GM18511 (cell line): ENCODE measurements at regions not wholly inside any gene's neighbourhood (a gene's known extent, or its start where the extent isn't known, plus 50 kb on each side); places are given as distances from the start of the nearest gene placed in this dataset.

Experiments
- ATAC-seq: cut with Tn5 transposase; IDR thresholded peaks from one replicate; pipeline ENCODE4 v1.9.1; 2021; ENCODE audit warnings: mild to moderate bottlenecking, moderate library complexity; ENCODE audit not compliant: unreplicated experiment

DNA sequence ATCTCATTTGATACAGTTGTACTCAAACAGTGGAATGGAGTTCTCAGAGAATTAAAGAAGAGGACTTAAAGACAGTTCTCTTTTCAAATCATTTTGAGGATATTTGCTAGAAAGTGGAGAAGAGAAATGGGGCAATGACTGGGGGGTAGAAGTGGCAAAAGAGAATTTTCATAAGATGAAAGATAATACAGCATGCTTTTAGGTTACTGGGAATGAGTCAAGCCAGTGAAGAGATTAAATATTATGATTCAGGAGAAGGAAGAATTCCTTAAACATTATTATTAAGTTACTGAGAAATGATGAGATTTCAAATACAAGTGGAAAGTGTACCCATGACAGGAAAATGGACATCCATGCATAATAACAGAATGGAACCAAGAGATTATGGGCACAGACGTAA is 219.0 kb upstream of the DKK2 start:
- ATAC-seq: no peak

DNA sequence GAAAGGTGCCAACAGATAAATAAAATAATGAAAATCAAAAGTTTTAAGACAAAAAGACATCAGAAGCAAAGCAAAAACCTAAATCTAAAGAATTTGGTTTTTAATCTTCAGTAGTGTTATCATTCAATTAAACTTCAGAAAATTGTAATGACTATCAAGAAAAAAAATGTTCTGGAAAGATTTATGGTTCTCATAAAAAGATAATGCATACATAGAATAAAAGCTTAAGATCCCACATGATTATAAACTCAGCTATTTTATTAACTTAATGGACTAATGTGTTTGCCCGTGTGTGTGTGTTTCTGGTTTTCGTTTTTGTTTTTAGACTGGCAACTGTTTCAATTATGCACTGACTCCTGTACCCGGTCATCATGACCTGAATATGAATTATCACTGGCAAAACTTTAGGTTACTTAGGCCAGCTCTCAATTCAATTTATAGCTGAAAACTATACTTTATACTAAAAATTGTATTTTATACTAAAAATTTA is 217.5 kb upstream of the DKK2 start:
- no peak for ATAC-seq

DNA sequence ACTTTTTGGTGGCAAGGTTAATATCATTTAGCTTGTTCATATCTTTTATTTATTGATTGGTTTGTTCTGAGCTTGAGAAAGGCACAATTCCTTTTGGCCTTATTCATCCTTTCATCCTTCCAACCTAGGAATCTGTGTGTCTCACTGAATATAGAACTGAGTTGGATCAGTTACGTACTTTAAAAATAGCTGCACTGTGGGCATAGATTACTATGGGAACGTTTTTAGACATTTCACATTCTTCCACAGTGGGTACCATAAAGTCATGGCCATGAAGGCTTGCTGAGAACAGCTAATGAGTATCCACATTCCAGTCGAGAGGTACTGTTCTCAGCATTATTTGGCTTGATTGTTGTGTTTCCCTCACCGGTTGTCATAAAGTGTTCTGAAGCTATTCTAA is 217.0 kb upstream of the DKK2 start:
- no peak for ATAC-seq

DNA sequence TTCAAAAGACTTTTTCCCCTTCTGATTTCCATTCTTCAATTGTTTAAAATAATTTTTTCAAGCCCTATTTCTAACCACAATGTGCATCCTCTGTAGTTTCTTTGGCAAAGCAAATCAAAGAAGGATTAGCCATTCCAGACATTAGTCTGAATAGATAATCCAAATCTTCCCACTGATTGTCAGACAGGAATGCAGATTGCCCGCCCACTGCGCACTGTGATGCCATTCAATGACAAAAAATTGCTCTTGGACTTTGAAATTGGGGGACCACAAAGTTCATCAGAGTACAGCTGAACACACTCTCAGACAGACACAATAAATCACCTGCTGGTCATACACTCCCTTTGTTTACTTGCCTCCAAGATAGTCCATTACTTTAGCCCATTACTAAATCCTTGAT is 216.5 kb upstream of the DKK2 start:
- ATAC-seq: no peak

DNA sequence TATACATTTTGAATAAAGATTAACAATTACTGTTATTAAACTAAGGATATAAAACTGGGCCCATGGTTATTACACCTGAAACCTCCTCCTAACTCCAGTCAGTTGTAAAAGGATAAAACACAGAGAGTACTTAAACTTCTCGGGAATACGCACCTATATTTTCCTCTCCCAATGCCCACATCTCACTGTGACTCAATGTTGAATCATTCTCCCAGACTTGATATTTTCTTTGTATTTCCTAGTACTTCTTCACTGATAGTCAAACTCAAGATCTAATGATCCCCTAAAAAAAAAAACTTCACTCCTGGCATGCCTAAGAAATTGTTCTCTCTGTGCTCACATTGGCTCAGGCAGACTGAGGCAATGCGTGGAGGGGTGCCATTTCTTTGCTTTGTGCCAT is 212.5 kb upstream of the DKK2 start:
- ATAC-seq: no peak

DNA sequence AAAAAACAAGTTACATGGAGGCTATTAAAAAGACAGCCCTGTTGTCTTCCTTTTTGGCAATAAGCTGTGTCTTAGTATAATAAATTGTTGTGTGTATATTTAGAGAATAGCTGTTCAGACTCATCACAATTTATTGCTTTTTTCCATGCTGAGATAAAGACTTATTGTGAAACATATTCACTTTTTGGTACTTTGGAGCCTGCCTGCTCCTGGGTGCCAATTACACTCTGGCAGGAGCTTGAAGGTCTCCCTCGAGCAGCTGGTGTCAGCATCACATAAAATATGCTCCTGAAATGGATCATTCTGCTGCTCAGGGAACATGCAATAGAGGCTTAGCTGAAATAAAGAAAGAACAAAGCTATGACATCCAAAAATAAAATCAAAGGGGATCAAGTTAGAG is 211.6 kb upstream of the DKK2 start:
- ATAC-seq: no peak

DNA sequence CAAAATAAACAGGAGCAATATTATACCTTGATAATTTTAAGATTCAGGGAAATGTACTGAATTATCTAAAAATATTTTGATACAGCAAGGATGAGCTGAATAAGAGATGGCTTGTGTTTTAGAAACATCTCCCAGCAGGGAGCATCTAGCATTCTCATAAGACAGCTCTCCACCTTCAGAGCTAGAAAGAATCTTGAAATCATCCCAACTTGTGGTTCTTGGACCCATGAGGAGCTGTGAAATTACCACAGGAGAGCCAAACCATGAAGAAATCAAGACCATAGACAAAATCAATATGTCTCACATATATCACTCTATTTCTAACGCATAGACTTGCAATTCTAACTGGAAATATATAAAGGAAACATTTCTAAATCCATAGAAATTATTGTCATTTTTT is 210.6 kb upstream of the DKK2 start:
- no peak for ATAC-seq

DNA sequence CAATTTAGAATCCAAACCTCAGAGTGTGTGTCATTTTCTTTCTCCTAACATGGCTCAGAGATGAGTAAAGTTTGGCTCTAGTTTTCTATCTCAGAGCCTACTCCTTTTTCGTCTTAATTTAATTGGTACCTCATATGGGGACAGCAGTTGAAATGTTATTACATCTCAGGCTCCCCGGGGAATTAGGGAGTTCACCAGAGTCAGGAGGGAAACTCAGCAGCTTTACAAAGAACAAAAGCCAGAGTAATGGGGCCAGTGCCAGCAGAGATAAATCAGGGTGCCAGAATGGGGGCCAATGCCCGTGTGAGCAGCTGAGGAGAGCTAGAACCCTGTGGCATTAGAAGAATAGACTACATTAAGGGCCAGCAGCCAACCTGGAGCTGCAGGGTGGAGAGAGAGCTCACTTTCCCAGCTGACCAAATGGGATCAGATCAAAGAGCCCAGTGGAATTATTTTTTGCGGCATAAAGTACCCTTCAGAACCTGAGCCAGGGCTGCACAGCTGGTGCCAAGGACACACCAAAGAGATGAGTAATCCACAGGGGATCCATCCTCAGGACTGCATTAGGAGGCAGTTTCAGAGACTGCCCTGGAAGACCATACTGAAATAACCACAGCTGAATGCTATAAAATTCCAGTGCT is 207.1 kb upstream of the DKK2 start:
- ATAC-seq: no peak

DNA sequence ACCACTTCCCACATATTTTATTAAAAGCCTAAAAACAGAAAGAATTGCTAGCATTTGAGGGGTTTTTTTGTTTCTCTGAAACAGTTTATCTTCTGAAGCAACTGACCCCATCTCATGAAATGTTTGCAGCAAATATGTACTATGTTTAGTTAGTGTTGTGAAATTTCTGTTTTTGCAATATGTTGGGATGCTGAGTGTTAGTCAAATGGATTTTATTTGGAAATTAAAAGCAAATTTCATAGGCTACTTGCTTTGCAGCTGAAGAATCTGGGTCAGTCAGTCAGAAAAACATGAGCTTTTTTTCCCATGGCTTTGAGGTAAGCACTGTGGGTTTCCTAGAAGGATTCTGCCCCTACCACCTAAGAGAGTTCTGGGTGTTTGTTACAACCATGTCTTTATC is 184.9 kb upstream of the DKK2 start:
- ATAC-seq: no peak

DNA sequence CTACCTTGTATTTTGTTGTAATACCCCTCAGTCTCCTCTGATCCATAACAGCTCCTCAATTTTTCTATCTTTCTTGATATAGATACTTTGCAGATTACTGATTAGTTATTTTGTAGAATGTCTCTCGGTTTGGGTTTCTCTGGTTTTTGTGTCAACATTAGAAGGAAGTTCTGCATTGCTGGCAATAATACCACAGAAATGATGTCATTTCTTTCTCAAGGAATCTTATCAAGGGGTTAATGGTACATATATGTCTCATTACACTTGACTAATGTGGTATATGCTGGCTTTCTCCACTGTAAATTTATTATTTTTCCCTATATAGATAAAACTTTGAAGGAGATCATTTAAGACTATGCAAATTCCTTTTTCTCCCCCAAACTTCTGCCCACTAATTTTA is 183.6 kb upstream of the DKK2 start:
- no peak for ATAC-seq

DNA sequence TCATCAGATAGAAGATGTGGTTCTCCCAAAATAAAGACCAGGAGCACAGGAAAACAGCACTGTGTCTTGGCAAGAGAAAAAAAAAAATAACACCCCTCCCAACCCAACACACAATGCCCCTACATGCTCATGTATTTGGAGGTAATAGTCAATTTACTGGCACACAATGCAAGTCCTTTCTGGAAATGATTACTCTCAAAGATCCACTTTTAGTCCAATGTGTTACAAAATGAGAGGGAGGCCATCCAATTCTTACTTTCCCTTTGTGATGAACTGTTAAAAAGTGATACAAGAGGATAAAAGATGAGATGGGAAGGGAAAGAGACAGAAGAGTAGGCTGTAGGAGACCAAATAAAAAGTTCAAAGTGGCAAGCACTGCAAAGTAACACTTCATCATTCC is 180.3 kb upstream of the DKK2 start:
- ATAC-seq: no peak

DNA sequence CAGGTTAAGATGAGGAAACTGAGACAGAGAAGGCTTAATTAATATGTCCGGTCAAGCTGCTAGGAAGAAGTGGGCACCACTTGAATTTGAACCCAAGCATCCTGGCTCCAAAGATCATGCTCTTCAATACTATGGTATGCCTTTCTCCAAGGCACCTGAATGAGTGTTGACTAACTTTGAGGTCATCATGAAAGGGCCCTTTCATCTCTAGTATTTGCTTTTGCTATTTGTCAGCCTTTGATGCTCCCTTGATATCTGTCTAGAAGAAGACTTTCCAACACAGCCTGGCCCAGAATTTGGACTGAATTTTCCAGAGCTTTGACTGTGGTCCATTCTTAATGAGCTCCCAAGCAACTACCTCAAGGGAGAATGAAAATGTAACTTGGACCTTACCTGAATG is 179.1 kb upstream of the DKK2 start:
- no peak for ATAC-seq

DNA sequence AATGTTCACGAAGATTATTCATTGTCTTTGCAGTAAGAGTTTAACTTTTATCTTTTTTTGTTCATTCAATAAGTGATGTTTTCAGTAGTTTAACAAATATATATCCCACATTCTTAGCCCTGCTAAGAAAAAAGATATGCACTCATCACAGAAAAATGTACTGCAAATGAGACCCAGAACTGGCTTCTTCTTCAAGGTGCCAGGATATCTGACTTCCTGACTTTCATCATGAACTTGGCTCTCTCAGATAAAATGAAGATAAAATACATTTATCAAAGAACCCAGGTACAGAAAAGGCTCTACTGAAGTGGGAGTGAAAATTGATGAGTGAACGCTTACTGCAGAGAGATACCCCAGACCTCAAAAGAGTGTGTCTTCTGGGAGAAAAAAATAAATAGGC is 177.8 kb upstream of the DKK2 start:
- ATAC-seq: no peak

DNA sequence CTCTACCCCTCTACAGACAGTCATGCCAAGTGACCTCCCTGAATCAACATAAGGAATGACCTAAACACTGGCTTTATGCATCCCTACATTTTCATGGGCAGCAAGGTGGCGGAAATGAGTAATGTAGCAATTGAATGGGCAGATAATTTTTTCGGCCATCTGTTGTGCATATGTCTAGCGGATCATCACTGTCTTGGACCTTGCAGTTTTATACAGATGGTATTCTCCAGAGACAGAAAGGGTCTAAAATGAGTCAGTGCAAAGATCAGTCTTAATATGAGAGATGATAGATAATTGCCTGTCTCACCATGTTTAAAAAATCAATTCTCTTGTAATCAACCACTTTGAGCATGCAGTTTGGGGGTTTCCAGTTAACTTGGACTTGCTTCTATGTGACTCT is 177.3 kb upstream of the DKK2 start:
- no peak for ATAC-seq

DNA sequence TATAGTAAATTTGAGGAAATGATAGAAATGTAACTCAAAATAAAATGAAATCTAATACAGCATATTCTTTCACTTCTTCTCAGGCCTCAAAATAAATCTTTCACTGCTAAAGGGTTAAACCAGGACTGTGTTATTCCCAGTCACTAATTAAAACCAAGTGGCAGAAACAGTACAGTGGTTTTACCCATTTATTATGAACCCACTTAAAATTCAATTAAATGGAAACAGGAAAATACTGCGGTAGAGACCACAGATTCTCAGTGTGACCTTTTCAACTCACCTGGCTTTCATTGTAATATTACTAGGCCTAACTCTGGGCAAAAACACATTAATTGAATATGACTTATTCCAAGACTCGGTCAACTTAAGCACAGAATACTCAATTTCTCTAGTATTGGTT is 176.5 kb upstream of the DKK2 start:
- ATAC-seq: no peak

DNA sequence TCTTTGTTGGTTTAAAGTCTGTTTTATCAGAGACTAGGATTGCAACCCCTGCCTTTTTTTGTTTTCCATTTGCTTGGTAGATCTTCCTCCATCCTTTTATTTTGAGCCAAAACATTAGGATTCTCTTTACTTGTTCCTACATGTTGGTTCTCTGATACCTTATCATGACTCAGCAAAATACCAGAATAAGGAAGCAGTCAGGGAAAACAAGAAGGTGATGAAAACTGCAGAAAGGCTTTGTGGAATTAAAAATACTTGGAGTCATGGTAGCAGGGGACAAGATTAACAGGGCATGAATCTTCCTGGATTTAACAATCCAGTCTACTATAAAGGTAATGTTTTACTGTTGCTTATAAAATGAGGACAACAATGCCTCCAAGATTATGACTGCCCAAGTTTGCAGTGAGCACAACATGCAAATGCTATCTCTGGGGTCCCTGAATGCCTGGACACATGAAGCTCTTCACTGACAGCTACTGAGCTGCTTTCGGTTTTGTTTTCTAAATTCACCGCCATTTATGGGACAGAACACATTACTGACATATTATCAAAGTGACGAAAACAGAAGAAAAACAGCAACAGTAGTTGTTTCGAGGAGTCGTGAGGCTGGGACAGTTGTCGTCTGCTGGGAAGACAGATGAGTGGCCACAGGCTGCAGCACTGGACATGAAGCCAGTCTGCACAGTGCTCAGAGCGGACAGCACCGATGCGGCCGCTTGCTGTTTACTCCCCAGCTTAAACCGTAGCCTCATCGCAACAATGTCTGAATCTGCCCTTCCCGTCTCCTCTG is 174.5 kb upstream of the DKK2 start:
- ATAC-seq: no peak

DNA sequence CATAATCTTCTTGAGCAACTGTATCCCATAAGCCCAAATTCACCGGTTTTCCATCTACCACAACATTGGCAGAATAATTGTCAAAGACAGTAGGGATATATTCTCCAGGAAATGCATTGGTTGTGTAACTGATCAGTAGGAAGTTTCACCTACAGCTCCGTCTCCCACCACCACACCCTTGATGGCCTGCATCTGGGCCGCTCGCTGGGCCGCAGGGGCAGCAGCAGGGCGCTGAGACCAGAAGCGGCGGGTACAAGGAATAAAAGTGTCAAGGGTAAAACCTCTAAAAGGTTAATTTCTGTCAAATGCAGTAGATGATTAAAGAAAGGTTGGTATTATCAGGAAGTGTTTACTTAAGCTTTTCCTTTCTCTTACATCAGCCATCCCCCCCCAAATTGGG is 167.6 kb upstream of the DKK2 start:
- ATAC-seq: no peak

DNA sequence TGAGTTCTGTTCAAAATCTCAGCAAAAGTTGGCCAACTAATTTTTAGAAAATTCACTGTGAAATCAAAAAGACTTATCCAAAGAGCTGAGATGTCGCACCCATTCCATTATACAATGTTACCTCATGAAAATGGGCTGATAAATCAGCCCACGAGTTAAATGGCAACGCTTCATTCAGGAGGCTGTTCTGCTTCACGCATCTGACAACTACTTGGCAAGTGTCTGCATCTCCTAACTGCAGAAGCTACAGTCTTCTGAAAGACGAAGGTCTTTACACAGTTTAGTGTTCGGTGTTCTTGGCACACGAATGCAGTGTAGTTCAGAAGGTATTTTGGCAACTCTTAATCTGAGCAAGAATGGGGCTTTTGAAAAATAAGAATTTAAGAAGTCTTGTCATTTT is 166.6 kb upstream of the DKK2 start:
- ATAC-seq: no peak

DNA sequence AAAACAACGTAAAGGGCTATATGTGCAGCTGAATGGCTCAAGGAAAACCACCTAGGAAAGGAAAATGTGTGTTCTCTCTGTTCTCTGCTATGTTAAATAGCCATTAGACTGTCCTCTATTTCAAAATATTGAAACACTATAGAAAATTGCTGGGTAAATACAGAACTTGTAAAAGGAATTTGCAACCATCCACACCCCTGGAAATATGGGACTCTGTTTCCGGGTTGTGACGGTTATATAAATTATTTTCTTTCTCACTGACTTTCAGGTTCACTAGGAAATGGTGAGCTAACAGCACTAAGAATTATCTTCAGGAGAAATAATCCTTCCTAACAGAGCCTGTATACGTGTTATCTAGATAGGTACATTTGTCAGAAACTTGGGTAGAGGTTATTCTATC is 161.0 kb upstream of the DKK2 start:
- ATAC-seq: no peak

DNA sequence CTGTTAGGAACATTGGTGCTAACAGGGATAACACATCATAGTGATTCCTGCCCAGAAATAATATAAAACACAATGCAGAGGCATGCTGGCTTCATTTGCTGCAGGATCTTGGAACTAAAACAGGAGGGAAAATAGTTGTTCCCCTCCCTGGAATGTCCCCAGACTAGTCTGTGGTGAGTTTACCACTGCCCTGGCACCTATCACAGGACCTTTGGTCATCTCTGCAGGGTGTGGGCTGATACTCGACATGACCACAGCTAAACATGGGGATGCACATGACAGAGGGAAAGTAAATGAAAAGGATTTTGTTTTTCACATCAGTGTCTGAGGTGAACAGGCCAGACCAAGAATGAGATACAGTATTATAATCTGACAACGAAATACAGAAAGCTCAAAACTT is 160.2 kb upstream of the DKK2 start:
- no peak for ATAC-seq

DNA sequence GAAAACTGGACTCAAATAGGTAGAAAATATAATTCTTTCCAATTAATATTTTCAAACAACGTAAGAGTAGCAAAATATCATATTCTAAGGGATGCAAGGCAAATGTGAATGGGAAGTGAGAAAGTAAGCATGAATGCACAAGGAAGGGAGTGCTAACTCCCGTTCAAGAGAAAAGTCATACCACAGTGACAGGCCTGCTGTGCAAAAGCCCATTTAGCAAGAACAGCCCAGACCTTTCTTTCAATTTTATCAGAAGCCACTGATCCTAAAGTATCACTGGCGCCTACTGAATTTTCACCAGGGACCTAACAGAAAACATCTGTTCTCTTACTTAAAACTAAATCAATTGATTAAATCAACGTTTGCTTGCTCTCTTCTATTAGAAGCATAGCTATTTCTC is 157.9 kb upstream of the DKK2 start:
- no peak for ATAC-seq

DNA sequence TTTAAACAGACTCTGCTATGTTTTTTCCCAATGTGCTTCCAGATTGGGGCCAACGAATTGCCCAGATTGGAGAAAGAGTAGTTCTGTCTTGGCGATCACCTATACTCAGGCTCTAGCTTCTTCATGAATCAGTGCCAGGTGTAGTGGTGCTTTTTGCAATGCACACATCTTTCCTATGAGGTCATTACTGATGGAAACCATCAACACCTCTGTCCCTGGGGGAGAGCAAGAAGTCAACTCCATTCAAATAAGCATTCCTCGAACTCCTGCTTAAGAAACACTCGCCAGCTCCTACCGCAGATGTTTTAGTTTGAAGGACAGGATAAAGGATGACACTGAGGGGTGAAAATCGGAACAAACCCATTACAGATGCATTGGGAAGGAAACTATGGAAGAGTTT is 156.5 kb upstream of the DKK2 start:
- no peak for ATAC-seq

DNA sequence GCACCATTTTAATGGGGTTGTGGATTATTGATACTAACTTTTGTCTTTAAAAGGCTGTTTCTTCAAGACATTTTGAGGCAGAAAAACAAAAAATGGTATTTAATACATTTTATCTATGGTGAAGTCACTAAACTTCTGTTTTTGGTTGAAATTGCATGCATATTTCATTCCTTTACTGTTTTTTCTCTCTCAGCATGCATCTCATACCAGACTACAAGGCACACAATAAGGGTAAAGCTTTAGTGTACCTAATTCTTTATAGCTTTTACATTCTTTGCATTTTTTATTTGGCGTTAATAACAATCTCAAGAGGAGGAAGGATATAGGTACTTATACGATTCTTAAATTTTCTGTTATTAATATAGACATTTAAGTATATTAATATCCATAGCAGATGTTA is 151.0 kb upstream of the DKK2 start:
- no peak for ATAC-seq
